H1 (cell line): ENCODE measurements at regions not wholly inside any gene's neighbourhood (a gene's known extent, or its start where the extent isn't known, plus 50 kb on each side); places are given as distances from the start of the nearest gene placed in this dataset.

Experiments
- BRCA1 ChIP-seq: IDR thresholded peaks from 2 replicates; pipeline ENCODE4 v1.6.1; 2012; ENCODE audit warnings: low read depth, low read length, improper control_type of control experiment
- JUND ChIP-seq: IDR thresholded peaks from 2 replicates; pipeline ENCODE4 v1.6.1; 2011; ENCODE audit warnings: mild to moderate bottlenecking, improper control_type of control experiment, low read length
- KDM1A ChIP-seq: fragments of 200-600, 300-600 bp; sonication (generic); IDR thresholded peaks from 2 replicates; pipeline ENCODE4 v1.7.1; 2016; ENCODE audit warnings: mild to moderate bottlenecking, low read length, borderline replicate concordance
- TF ChIP-seq, protein P1 (sequence below): fragments of 300-600 bp; sonication (generic); IDR thresholded peaks from 2 replicates; pipeline ENCODE4 v1.7.1; 2012; ENCODE audit warnings: low read length, moderate library complexity, mild to moderate bottlenecking, inconsistent platforms; ENCODE audit not compliant: insufficient replicate concordance

- TF ChIP-seq, protein P1, sequence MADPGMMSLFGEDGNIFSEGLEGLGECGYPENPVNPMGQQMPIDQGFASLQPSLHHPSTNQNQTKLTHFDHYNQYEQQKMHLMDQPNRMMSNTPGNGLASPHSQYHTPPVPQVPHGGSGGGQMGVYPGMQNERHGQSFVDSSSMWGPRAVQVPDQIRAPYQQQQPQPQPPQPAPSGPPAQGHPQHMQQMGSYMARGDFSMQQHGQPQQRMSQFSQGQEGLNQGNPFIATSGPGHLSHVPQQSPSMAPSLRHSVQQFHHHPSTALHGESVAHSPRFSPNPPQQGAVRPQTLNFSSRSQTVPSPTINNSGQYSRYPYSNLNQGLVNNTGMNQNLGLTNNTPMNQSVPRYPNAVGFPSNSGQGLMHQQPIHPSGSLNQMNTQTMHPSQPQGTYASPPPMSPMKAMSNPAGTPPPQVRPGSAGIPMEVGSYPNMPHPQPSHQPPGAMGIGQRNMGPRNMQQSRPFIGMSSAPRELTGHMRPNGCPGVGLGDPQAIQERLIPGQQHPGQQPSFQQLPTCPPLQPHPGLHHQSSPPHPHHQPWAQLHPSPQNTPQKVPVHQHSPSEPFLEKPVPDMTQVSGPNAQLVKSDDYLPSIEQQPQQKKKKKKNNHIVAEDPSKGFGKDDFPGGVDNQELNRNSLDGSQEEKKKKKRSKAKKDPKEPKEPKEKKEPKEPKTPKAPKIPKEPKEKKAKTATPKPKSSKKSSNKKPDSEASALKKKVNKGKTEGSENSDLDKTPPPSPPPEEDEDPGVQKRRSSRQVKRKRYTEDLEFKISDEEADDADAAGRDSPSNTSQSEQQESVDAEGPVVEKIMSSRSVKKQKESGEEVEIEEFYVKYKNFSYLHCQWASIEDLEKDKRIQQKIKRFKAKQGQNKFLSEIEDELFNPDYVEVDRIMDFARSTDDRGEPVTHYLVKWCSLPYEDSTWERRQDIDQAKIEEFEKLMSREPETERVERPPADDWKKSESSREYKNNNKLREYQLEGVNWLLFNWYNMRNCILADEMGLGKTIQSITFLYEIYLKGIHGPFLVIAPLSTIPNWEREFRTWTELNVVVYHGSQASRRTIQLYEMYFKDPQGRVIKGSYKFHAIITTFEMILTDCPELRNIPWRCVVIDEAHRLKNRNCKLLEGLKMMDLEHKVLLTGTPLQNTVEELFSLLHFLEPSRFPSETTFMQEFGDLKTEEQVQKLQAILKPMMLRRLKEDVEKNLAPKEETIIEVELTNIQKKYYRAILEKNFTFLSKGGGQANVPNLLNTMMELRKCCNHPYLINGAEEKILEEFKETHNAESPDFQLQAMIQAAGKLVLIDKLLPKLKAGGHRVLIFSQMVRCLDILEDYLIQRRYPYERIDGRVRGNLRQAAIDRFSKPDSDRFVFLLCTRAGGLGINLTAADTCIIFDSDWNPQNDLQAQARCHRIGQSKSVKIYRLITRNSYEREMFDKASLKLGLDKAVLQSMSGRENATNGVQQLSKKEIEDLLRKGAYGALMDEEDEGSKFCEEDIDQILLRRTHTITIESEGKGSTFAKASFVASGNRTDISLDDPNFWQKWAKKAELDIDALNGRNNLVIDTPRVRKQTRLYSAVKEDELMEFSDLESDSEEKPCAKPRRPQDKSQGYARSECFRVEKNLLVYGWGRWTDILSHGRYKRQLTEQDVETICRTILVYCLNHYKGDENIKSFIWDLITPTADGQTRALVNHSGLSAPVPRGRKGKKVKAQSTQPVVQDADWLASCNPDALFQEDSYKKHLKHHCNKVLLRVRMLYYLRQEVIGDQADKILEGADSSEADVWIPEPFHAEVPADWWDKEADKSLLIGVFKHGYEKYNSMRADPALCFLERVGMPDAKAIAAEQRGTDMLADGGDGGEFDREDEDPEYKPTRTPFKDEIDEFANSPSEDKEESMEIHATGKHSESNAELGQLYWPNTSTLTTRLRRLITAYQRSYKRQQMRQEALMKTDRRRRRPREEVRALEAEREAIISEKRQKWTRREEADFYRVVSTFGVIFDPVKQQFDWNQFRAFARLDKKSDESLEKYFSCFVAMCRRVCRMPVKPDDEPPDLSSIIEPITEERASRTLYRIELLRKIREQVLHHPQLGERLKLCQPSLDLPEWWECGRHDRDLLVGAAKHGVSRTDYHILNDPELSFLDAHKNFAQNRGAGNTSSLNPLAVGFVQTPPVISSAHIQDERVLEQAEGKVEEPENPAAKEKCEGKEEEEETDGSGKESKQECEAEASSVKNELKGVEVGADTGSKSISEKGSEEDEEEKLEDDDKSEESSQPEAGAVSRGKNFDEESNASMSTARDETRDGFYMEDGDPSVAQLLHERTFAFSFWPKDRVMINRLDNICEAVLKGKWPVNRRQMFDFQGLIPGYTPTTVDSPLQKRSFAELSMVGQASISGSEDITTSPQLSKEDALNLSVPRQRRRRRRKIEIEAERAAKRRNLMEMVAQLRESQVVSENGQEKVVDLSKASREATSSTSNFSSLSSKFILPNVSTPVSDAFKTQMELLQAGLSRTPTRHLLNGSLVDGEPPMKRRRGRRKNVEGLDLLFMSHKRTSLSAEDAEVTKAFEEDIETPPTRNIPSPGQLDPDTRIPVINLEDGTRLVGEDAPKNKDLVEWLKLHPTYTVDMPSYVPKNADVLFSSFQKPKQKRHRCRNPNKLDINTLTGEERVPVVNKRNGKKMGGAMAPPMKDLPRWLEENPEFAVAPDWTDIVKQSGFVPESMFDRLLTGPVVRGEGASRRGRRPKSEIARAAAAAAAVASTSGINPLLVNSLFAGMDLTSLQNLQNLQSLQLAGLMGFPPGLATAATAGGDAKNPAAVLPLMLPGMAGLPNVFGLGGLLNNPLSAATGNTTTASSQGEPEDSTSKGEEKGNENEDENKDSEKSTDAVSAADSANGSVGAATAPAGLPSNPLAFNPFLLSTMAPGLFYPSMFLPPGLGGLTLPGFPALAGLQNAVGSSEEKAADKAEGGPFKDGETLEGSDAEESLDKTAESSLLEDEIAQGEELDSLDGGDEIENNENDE = no peak
- TF ChIP-seq JUND (no peak), KDM1A (no peak), BRCA1 (no peak)
- TF ChIP-seq, all 59 proteins: peak for 0
Observed at GRCh38 chr3:13939206-13939605, 59.3 kb upstream of the WNT7A start (continued).
